Stomach (tissue), 4 donors: ENCODE measurements at regions not wholly inside any gene's neighbourhood (a gene's known extent, or its start where the extent isn't known, plus 50 kb on each side); places are given as distances from the start of the nearest gene placed in this dataset.

ENCODE experiments used
- EP300 ChIP-seq: sonication (generic); formaldehyde crosslinking; IDR thresholded peaks from one replicate; pipeline ENCODE4 v1.6.1; 2017; ENCODE audit warnings: antibody characterized with exemption
- POLR2A ChIP-seq, 4 donors: fragments of 450-650 bp; IDR thresholded peaks; one replicate each; pipeline ENCODE4 v1.6.1; 2016; ENCODE audit warnings: antibody characterized with exemption in 4 of 4, control low read depth in 2 of 4, mild to moderate bottlenecking in 1 of 4, moderate library complexity in 1 of 4
- POLR2AphosphoS5 ChIP-seq, 3 donors: sonication (generic); formaldehyde crosslinking; IDR thresholded peaks; one replicate each; pipeline ENCODE4 v1.6.1; 2016; ENCODE audit warnings: antibody characterized with exemption in 3 of 3
- TF ChIP-seq, protein P1 (sequence below), 7 experiments: fragments of 450-650 bp in 4 of 7; fragments of 200-600 bp in 3 of 7; sonication (generic) in 3 of 7; IDR thresholded peaks; one replicate each; pipeline ENCODE4 v1.5.1; 2016 to 2019; ENCODE audit warnings: antibody characterized with exemption in 7 of 7, control low read depth in 2 of 7, mild to moderate bottlenecking in 1 of 7

DNA sequence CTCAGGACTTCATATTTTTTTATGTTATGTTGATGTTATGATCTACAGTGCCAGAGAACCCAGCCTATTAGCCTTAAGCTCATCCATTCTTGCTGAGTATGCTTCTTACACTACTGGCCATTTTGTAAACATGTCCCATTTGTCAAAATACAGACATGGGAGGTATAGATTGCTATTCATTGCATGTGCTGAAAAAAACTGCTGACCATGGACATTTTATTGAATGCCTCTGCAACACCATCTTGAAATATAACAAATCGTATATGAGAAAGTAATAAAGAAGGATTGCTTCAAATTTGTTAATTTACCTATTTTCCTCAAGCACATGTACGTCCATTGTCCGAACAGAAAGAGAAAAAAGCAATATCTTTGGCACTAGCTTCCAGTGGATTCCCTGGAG, 91.5 kb upstream of the FAM47A start:
- TF ChIP-seq POLR2A (IDR thresholded peaks at IDR 0.05) (no peak), POLR2AphosphoS5 (IDR thresholded peaks at IDR 0.05) (no peak), EP300 (no peak)
- TF ChIP-seq, protein P1, sequence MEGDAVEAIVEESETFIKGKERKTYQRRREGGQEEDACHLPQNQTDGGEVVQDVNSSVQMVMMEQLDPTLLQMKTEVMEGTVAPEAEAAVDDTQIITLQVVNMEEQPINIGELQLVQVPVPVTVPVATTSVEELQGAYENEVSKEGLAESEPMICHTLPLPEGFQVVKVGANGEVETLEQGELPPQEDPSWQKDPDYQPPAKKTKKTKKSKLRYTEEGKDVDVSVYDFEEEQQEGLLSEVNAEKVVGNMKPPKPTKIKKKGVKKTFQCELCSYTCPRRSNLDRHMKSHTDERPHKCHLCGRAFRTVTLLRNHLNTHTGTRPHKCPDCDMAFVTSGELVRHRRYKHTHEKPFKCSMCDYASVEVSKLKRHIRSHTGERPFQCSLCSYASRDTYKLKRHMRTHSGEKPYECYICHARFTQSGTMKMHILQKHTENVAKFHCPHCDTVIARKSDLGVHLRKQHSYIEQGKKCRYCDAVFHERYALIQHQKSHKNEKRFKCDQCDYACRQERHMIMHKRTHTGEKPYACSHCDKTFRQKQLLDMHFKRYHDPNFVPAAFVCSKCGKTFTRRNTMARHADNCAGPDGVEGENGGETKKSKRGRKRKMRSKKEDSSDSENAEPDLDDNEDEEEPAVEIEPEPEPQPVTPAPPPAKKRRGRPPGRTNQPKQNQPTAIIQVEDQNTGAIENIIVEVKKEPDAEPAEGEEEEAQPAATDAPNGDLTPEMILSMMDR (IDR thresholded peaks at IDR 0.05) = no peak
